ENCODE measurements at regions not wholly inside any gene's neighbourhood (a gene's known extent, or its start where the extent isn't known, plus 50 kb on each side); places are given as distances from the start of the nearest gene placed in this dataset.

- TF ChIP-seq ZNF274 (IDR thresholded peaks at IDR 0.05; ENCODE audit: low read depth, low read length) = no peak
- TF ChIP-seq YY1 (IDR thresholded peaks at IDR 0.05; ENCODE audit: insufficient read depth, insufficient read length) = no peak
- no peak for TF ChIP-seq SUZ12 (IDR thresholded peaks at IDR 0.05; ENCODE audit: extremely low read depth, insufficient read depth, insufficient read length)
Measured at GRCh38 chr10:120145107-120145506, 252.6 kb downstream of the SEC23IP start.
